Retinal pigment epithelial cell (primary cell): ENCODE measurements at regions not wholly inside any gene's neighbourhood (a gene's known extent, or its start where the extent isn't known, plus 50 kb on each side); places are given as distances from the start of the nearest gene placed in this dataset.

Experiments
- DNase-seq: peaks from one replicate; pipeline ENCODE4 v3.0.0-alpha.2; 2010; ENCODE audit warnings: low read depth
- H3K4me3 ChIP-seq: 2 replicates; pipeline ENCODE4 v1.5.1; 2011; ENCODE audit warnings: mild to moderate bottlenecking, low read length, control low read depth, moderate library complexity
- CTCF ChIP-seq: conservative IDR thresholded peaks from 2 replicates; pipeline ENCODE4 v1.5.1; 2011; ENCODE audit warnings: low read depth, low read length, control low read depth, inconsistent platforms

- DNase-seq: no peak
- H3K4me3 ChIP-seq: no peak overlapping the region
- no peak for TF ChIP-seq CTCF
These were observed 79.3 kb upstream of the COL5A1 start for GRCh38 chr9:134562146-134562849.

- no peak for TF ChIP-seq CTCF
- no peak for DNase-seq
- no peak overlapping the region for H3K4me3 ChIP-seq
These were observed 78.2 kb upstream of the COL5A1 start for GRCh38 chr9:134563397-134563796.

DNA sequence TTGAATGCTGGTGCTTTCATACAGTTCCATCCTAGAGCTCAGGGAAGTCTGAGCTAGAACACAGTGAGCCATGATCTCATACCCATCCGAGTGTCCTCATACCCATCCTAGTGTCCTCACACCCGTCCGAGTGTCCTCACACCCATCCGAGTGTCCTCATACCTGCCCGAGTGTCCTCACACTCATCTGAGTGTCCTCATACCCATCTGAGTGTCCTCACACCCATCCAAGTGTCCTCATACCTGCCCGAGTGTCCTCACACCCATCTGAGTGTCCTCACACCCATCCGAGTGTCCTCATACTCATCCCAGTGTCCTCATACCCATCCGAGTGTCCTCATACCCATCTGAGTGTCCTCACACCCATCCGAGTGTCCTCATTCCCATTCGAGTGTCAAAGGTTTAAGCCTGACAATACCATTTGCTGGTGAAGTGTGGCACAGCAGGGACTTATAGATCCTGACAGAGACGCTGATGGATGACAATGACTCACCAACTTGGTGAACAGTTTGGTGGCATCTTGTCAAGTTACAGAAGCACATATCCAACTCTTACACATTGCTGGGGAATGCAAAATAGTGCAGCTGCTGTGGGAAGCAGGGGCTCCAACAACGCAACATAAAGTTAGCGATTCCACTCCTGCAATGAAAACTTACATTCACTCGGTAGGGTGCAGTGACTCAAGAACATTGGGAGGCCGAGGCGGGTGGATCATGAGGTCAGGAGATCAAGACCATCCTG, 77.0 kb upstream of the COL5A1 start:
- no peak for TF ChIP-seq CTCF
- DNase-seq: no peak
- no peak overlapping the region for H3K4me3 ChIP-seq

GRCh38 chr9:134565316-134565915, 76.2 kb upstream of the COL5A1 start:
- DNase-seq: no peak
- TF ChIP-seq CTCF: no peak
- no peak overlapping the region for H3K4me3 ChIP-seq

- no peak overlapping the region for H3K4me3 ChIP-seq
- no peak for TF ChIP-seq CTCF
- no peak for DNase-seq
These were observed 75.3 kb upstream of the COL5A1 start for GRCh38 chr9:134566196-134566847.

- no peak for DNase-seq
- no peak for TF ChIP-seq CTCF
These were observed 74.7 kb upstream of the COL5A1 start for GRCh38 chr9:134566936-134567335.

More at GRCh38 chr9:134566936-134567335, 74.7 kb upstream of the COL5A1 start:
- H3K4me3 ChIP-seq: no peak overlapping the region
